ENCODE measurements at regions not wholly inside any gene's neighbourhood (a gene's known extent, or its start where the extent isn't known, plus 50 kb on each side); places are given as distances from the start of the nearest gene placed in this dataset.

GRCh38 chr2:225948903-225949302, 549.4 kb downstream of the NYAP2 start:
- TF ChIP-seq POLR2A (IDR thresholded peaks at IDR 0.05), result no peak
- TF ChIP-seq CTCF (IDR thresholded peaks at IDR 0.05), result no peak
- TF ChIP-seq POLR2AphosphoS5 (IDR thresholded peaks at IDR 0.05), result no peak
